SK-N-SH treated with all-trans-retinoic acid at 6 μM for 48 hours (cell line): ENCODE measurements at regions not wholly inside any gene's neighbourhood (a gene's known extent, or its start where the extent isn't known, plus 50 kb on each side); places are given as distances from the start of the nearest gene placed in this dataset.
"Not testable (repeated sequence)": the region's sequence is repeated elsewhere in the genome, so short reads cannot be mapped to it uniquely, and the experiment has no call there.

Experiments used
- PPARA ChIP-seq: fragments of 250-450 bp; sonication (Bioruptor Pico); IDR thresholded peaks from 2 replicates; pipeline ENCODE4 v1.5.0; 2020; ENCODE audit warnings: mild to moderate bottlenecking, borderline replicate concordance
- RARB ChIP-seq: fragments of 250-450 bp; sonication (Bioruptor Pico); IDR thresholded peaks from 2 replicates; pipeline ENCODE4 v1.8.0; 2021; ENCODE audit warnings: mild to moderate bottlenecking, moderate library complexity
- SNAI2 ChIP-seq: fragments of 250-450 bp; sonication (Bioruptor Pico); IDR thresholded peaks from 2 replicates; pipeline ENCODE4 v1.5.0; 2020; ENCODE audit warnings: mild to moderate bottlenecking, moderate library complexity
- ZC3H10 ChIP-seq: fragments of 250-450 bp; sonication (Bioruptor Pico); IDR thresholded peaks from 2 replicates; pipeline ENCODE4 v1.5.1; 2021; ENCODE audit warnings: mild to moderate bottlenecking, moderate library complexity
- ZFP3 ChIP-seq: fragments of 250-450 bp; sonication (Bioruptor Pico); IDR thresholded peaks from 2 replicates; pipeline ENCODE4 v1.5.0; 2020; ENCODE audit warnings: mild to moderate bottlenecking, moderate library complexity
- ZFP30 ChIP-seq: fragments of 450-650 bp; formaldehyde crosslinking; IDR thresholded peaks from 2 replicates; pipeline ENCODE4 v1.5.0; 2022; ENCODE audit warnings: mild to moderate bottlenecking, moderate library complexity
- ZNF565 ChIP-seq: fragments of 450-650 bp; formaldehyde crosslinking; conservative IDR thresholded peaks from 2 replicates; pipeline ENCODE4 v1.5.0; 2020; ENCODE audit warnings: low read depth, mild to moderate bottlenecking, moderate library complexity
- TF ChIP-seq, protein P1 (sequence below): fragments of 250-450 bp; sonication (Bioruptor Pico); IDR thresholded peaks from 2 replicates; pipeline ENCODE4 v1.8.0; 2020; ENCODE audit warnings: mild to moderate bottlenecking, moderate library complexity, borderline replicate concordance
- TF ChIP-seq, protein P2 (sequence below): fragments of 250-450 bp; sonication (Bioruptor Pico); IDR thresholded peaks from 2 replicates; pipeline ENCODE4 v1.8.0; 2021; ENCODE audit warnings: low read depth, mild to moderate bottlenecking, moderate library complexity, borderline replicate concordance
- TF ChIP-seq, protein P3 (sequence below): fragments of 250-450 bp; sonication (Bioruptor Pico); IDR thresholded peaks from 2 replicates; pipeline ENCODE4 v1.5.0; 2020; ENCODE audit warnings: mild to moderate bottlenecking, moderate library complexity

DNA sequence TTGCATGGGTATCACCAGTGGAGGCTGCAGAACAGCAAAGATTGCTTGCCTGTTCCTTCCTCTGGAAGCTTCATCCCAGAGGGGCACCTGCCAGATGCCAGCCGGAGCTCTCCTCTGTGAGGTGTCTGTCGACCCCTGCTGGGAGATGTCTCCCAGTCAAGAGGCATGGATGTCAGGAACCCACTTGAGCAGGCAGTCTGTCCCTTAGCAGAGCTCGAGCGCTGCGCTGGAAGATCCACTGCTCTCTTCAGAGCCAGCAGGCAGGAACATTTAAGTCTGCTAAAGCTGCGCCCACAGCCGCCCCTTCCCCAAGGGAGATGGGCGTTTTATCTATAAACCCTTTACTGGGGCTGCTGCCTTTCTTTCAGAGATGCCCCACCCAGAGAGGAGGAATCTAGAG, 126.3 kb upstream of the ST6GALNAC5 start:
- TF ChIP-seq, protein P1, sequence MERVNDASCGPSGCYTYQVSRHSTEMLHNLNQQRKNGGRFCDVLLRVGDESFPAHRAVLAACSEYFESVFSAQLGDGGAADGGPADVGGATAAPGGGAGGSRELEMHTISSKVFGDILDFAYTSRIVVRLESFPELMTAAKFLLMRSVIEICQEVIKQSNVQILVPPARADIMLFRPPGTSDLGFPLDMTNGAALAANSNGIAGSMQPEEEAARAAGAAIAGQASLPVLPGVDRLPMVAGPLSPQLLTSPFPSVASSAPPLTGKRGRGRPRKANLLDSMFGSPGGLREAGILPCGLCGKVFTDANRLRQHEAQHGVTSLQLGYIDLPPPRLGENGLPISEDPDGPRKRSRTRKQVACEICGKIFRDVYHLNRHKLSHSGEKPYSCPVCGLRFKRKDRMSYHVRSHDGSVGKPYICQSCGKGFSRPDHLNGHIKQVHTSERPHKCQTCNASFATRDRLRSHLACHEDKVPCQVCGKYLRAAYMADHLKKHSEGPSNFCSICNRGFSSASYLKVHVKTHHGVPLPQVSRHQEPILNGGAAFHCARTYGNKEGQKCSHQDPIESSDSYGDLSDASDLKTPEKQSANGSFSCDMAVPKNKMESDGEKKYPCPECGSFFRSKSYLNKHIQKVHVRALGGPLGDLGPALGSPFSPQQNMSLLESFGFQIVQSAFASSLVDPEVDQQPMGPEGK (CRISPR knock-in tag) = not testable (repeated sequence)
- TF ChIP-seq ZFP3 (CRISPR knock-in tag); ZFP30 (CRISPR knock-in tag); PPARA; ZC3H10 (CRISPR knock-in tag); RARB (CRISPR knock-in tag); SNAI2 (CRISPR knock-in tag); ZNF565: not testable (repeated sequence)
- TF ChIP-seq, protein P2, sequence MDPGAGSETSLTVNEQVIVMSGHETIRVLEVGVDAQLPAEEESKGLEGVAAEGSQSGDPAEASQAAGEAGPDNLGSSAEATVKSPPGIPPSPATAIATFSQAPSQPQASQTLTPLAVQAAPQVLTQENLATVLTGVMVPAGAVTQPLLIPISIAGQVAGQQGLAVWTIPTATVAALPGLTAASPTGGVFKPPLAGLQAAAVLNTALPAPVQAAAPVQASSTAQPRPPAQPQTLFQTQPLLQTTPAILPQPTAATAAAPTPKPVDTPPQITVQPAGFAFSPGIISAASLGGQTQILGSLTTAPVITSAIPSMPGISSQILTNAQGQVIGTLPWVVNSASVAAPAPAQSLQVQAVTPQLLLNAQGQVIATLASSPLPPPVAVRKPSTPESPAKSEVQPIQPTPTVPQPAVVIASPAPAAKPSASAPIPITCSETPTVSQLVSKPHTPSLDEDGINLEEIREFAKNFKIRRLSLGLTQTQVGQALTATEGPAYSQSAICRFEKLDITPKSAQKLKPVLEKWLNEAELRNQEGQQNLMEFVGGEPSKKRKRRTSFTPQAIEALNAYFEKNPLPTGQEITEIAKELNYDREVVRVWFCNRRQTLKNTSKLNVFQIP (CRISPR knock-in tag) = not testable (repeated sequence)
- TF ChIP-seq, protein P3, sequence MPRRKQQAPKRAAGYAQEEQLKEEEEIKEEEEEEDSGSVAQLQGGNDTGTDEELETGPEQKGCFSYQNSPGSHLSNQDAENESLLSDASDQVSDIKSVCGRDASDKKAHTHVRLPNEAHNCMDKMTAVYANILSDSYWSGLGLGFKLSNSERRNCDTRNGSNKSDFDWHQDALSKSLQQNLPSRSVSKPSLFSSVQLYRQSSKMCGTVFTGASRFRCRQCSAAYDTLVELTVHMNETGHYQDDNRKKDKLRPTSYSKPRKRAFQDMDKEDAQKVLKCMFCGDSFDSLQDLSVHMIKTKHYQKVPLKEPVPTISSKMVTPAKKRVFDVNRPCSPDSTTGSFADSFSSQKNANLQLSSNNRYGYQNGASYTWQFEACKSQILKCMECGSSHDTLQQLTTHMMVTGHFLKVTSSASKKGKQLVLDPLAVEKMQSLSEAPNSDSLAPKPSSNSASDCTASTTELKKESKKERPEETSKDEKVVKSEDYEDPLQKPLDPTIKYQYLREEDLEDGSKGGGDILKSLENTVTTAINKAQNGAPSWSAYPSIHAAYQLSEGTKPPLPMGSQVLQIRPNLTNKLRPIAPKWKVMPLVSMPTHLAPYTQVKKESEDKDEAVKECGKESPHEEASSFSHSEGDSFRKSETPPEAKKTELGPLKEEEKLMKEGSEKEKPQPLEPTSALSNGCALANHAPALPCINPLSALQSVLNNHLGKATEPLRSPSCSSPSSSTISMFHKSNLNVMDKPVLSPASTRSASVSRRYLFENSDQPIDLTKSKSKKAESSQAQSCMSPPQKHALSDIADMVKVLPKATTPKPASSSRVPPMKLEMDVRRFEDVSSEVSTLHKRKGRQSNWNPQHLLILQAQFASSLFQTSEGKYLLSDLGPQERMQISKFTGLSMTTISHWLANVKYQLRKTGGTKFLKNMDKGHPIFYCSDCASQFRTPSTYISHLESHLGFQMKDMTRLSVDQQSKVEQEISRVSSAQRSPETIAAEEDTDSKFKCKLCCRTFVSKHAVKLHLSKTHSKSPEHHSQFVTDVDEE (CRISPR knock-in tag) = not testable (repeated sequence)
